ENCODE measurements at regions not wholly inside any gene's neighbourhood (a gene's known extent, or its start where the extent isn't known, plus 50 kb on each side); places are given as distances from the start of the nearest gene placed in this dataset.
A peak's percentile ranks its signal among the peaks of the same experiment; 100 is the strongest.

DNA sequence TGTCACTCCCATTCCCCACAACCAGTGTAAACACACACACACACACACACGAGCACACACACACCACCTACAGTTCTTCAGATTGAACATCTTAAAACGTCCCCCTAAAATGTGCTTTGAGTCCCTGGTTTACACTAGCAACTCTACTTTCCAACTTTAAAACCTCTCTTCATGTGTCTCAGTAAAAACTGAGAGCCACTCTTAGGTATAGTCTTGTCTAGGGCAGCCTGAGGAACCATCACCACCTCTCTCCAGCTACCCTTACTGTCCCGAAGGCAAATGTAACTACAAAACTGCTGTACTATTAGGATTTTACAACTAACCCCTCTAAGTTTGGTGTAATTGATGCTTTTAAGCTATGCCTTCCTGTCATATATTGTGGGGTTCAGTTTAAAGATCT, 1501.6 kb upstream of the MIR17HG start (continued):
- no peak for TF ChIP-seq ZNF3 (CRISPR knock-in tag; IDR thresholded peaks at IDR 0.05)
- TF ChIP-seq, protein P1, sequence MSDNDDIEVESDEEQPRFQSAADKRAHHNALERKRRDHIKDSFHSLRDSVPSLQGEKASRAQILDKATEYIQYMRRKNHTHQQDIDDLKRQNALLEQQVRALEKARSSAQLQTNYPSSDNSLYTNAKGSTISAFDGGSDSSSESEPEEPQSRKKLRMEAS (CRISPR knock-in tag; IDR thresholded peaks at IDR 0.05): no peak
- TF ChIP-seq DDX20 (tag; IDR thresholded peaks at IDR 0.05; ENCODE audit: low read depth): no peak
- no peak for TF ChIP-seq ZNF134 (CRISPR knock-in tag; conservative IDR thresholded peaks at IDR 0.05)

GRCh38 chr13:89846926-89847585, 1500.4 kb upstream of the MIR17HG start:
- Histone ChIP-seq H3K4me2 (ENCODE audit: insufficient read depth, low read length) (no peak overlapping the region), H4K20me1 (replicated peaks; ENCODE audit: control insufficient read depth, insufficient read depth, low read length) (no peaks in the 10 kb centered on the region), H3K9me3 (replicated peaks; ENCODE audit: control insufficient read depth, insufficient read depth, low read depth, low read length) (no peaks in the 10 kb centered on the region; the same call in 1 of the 2 replicates), H3K27me3 (ENCODE audit: control insufficient read depth in 2 of 2, insufficient read depth in 2 of 2, low read length in 2 of 2) (no peaks in the 10 kb centered on the region), H3K9ac (ENCODE audit: insufficient read depth in 1 of 2, low read depth in 2 of 2, low read length in 2 of 2) (no peak overlapping the region), H3K4me1 (replicated peaks in 1 of 2; ENCODE audit: control insufficient read depth in 2 of 2, insufficient read depth in 2 of 2, low read length in 2 of 2) (no peaks in the 10 kb centered on the region), H3K9me1 (ENCODE audit: control insufficient read depth, insufficient read depth, low read length) (no peaks in the 10 kb centered on the region), H3K79me2 (ENCODE audit: control insufficient read depth, insufficient read depth, low read length) (no peaks in the 10 kb centered on the region), H3K4me3 (no peak overlapping the region), H3K27ac (ENCODE audit: extremely low read depth, low read depth, low read length) (no peak overlapping the region), H3K36me3 (ENCODE audit: control insufficient read depth, insufficient read depth, low read length) (no peaks in the 10 kb centered on the region), H2AFZ (ENCODE audit: low read depth, low read length) (no peak overlapping the region)
- BruUV-seq (replicated peaks): no TSS peak
- POLR2A ChIA-PET: no interaction called here
- TF ChIP-seq CEBPB (tag; IDR thresholded peaks at IDR 0.05) (peak; percentile 69), ZFX (CRISPR knock-in tag; IDR thresholded peaks at IDR 0.05) (0 out of 2 replicates have a peak, but pooled peaks have one; percentile 17), CEBPG (CRISPR knock-in tag; IDR thresholded peaks at IDR 0.05) (no peak), CEBPG (tag; conservative IDR thresholded peaks at IDR 0.05 in 1 of 2, IDR thresholded peaks at IDR 0.05 in 1 of 2) (0 out of 4 replicates have a peak, but pooled peaks of 1 of the 2 experiments have one; percentile 37)
- TF ChIP-seq, protein P2, sequence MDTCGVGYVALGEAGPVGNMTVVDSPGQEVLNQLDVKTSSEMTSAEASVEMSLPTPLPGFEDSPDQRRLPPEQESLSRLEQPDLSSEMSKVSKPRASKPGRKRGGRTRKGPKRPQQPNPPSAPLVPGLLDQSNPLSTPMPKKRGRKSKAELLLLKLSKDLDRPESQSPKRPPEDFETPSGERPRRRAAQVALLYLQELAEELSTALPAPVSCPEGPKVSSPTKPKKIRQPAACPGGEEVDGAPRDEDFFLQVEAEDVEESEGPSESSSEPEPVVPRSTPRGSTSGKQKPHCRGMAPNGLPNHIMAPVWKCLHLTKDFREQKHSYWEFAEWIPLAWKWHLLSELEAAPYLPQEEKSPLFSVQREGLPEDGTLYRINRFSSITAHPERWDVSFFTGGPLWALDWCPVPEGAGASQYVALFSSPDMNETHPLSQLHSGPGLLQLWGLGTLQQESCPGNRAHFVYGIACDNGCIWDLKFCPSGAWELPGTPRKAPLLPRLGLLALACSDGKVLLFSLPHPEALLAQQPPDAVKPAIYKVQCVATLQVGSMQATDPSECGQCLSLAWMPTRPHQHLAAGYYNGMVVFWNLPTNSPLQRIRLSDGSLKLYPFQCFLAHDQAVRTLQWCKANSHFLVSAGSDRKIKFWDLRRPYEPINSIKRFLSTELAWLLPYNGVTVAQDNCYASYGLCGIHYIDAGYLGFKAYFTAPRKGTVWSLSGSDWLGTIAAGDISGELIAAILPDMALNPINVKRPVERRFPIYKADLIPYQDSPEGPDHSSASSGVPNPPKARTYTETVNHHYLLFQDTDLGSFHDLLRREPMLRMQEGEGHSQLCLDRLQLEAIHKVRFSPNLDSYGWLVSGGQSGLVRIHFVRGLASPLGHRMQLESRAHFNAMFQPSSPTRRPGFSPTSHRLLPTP (IDR thresholded peaks at IDR 0.05; ENCODE audit: borderline replicate concordance, extremely low read depth, insufficient read length): no peak
- no peak for ATAC-seq
- CTCF ChIA-PET (ENCODE audit: low intra/inter-chr PET ratio): no interaction called here
- no peak for FAIRE-seq
- WGBS (ENCODE audit: insufficient coverage, low coverage, missing lambda C conversion rate): under 1% methylated on average over 4 of the region's 4 CpGs
- DNase-seq (ENCODE audit: extremely low read depth in 1 of 4, low spot score in 3 of 4): no peak
- intact Hi-C loops (cut with micrococcal nuclease) (no loop called here), in situ Hi-C loops (cut with MboI) (no loop called here)

All from K562 (cell line).